AG04450 (cell line): ENCODE measurements at regions not wholly inside any gene's neighbourhood (a gene's known extent, or its start where the extent isn't known, plus 50 kb on each side); places are given as distances from the start of the nearest gene placed in this dataset.

Source experiments
- CTCF ChIA-PET: fragments of 300-600, 350-600 bp; formaldehyde crosslinking; extraction: SDS; loops from one replicate; lab custom pipeline; 2022; ENCODE audit warnings: antibody characterized with exemption, inconsistent platforms; lab: Charles Lee
- POLR2A ChIA-PET: fragments of 350-600 bp; formaldehyde crosslinking; extraction: SDS; loops from one replicate; lab custom pipeline; 2021; ENCODE audit warnings: antibody characterized with exemption, inconsistent platforms; lab: Yijun Ruan, JAX
- DNase-seq: peaks from one replicate; pipeline ENCODE4 v3.0.0-alpha.2; 2011; ENCODE audit warnings: low read depth, low spot score
- H3K27ac ChIP-seq: one replicate; pipeline ENCODE4 v1.5.1; 2012; ENCODE audit warnings: low read depth, low read length, control low read depth
- H3K27me3 ChIP-seq: one replicate; pipeline ENCODE4 v1.6.0; 2012; ENCODE audit warnings: low read length; ENCODE audit not compliant: control insufficient read depth, insufficient read depth
- H3K4me3 ChIP-seq: 2 replicates; pipeline ENCODE4 v1.5.1; 2011; ENCODE audit warnings: mild to moderate bottlenecking, low read depth, low read length, control low read depth
- H3K9me3 ChIP-seq: 2 replicates; pipeline ENCODE4 v1.5.1; 2012; ENCODE audit warnings: low read length; ENCODE audit not compliant: control insufficient read depth, insufficient read depth
- TF ChIP-seq, protein P1 (sequence below): IDR thresholded peaks from 2 replicates; pipeline ENCODE4 v1.5.1; 2011; ENCODE audit warnings: low read depth, low read length, control low read depth, inconsistent platforms

DNA sequence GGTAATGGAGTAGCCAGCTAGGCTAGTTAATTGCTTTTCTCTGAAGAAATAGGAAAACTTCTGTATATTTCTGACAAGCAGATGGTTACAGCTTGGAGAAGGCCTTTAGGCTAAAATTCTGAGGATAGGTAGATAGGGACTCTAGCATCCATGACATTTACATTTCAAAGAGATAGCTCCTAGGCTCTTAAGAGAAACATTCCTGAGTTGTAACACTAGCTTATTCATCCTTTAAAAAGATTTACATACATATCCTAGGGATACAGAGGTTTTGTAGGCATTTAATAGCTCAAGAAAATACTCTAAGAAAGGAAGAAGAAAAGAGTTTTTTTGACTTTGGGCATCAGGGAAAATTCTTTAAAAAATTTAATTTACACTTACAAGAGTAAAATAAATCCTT, 130.9 kb upstream of the CCDC179 start:
- ChIA-PET CTCF (no interaction called here), POLR2A (no interaction called here)
- Histone ChIP-seq H3K27me3 (no peaks in the 10 kb centered on the region), H3K27ac (no peak overlapping the region), H3K4me3 (no peak overlapping the region), H3K9me3 (peaks cover 9% of the 10 kb centered on the region; the same call in 1 of the 2 replicates)
- no peak for DNase-seq
- TF ChIP-seq, protein P1, sequence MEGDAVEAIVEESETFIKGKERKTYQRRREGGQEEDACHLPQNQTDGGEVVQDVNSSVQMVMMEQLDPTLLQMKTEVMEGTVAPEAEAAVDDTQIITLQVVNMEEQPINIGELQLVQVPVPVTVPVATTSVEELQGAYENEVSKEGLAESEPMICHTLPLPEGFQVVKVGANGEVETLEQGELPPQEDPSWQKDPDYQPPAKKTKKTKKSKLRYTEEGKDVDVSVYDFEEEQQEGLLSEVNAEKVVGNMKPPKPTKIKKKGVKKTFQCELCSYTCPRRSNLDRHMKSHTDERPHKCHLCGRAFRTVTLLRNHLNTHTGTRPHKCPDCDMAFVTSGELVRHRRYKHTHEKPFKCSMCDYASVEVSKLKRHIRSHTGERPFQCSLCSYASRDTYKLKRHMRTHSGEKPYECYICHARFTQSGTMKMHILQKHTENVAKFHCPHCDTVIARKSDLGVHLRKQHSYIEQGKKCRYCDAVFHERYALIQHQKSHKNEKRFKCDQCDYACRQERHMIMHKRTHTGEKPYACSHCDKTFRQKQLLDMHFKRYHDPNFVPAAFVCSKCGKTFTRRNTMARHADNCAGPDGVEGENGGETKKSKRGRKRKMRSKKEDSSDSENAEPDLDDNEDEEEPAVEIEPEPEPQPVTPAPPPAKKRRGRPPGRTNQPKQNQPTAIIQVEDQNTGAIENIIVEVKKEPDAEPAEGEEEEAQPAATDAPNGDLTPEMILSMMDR: no peak

- Histone ChIP-seq H3K9me3 (peaks cover 13% of the 10 kb centered on the region), H3K27ac (no peak overlapping the region), H3K4me3 (no peak overlapping the region), H3K27me3 (no peaks in the 10 kb centered on the region)
- TF ChIP-seq, protein P1: no peak
- CTCF ChIA-PET: interaction anchor here (0.9 to 1.3 kb wide), 2 partner anchors 14 to 85 kb away, joined by 3 to 5 read pairs; no protein-coding TSS in a partner anchor
- POLR2A ChIA-PET: interaction anchor here (0.7 kb wide), 1 partner anchor 219 kb away, joined by 3 read pairs; no protein-coding TSS in a partner anchor
- DNase-seq: peak; percentile 11
These were observed 146.5 kb upstream of the CCDC179 start for GRCh38 chr11:23006730-23007129.

DNA sequence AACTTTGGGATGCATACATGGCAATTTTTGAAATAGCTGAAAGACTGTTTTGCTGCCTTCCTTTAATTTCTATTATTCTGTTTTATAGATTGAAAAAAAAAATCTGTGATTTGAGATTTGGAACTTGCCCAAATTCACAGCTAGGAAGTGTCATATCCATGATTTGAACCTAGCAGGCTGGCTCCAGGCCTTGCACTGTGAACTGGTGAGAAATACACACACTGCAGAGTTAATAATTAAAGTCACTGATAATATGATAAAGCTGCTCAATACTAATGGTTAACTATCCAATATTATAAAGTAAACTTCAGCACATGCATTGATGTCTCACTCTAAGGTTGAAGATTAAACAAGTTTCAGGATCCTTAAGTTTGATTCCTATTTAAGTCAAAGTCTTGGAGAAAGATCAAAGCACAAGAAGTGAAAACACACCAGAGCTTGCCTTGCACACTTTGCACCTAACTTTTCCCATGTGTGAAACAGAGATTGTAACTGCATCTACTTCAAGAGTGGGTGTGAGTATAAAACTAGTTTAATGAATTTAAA, 150.6 kb upstream of the CCDC179 start:
- POLR2A ChIA-PET: no interaction called here
- TF ChIP-seq, protein P1: no peak
- DNase-seq: no peak
- H3K27me3 ChIP-seq: no peaks in the 10 kb centered on the region
- H3K4me3 ChIP-seq: no peak overlapping the region
- no peaks in the 10 kb centered on the region for H3K9me3 ChIP-seq
- H3K27ac ChIP-seq: no peak overlapping the region
- CTCF ChIA-PET: interaction anchor here (0.7 kb wide), 1 partner anchor 135 kb away, joined by 3 read pairs; no protein-coding TSS in a partner anchor

DNA sequence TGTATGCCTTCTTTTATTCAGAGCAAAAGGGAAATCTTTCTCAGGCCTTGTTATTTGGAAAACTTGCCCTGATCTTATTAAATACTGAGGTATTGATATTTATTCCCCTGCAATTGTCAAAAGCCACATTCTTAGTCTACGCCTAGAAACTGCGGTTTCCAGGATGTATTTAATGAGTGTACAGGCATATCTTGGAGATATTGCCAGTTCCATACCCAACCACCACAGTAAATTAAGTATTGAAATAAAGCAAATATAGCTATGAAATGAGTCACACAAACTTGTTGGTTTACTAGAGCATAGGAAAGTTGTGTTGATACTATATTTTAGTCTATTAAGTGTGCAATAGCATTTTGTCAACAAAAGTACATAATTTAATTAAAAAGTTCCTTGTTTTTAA, 152.7 kb upstream of the CCDC179 start:
- POLR2A ChIA-PET: no interaction called here
- CTCF ChIA-PET: interaction anchor here (0.5 to 0.6 kb wide), 2 partner anchors 109 to 121 kb away, joined by 3 read pairs; no protein-coding TSS in a partner anchor
- H3K4me3 ChIP-seq: no peak overlapping the region
- no peaks in the 10 kb centered on the region for H3K9me3 ChIP-seq
- no peak for DNase-seq
- no peak overlapping the region for H3K27ac ChIP-seq
- H3K27me3 ChIP-seq: no peaks in the 10 kb centered on the region
- TF ChIP-seq, protein P1: no peak

- Histone ChIP-seq H3K27me3 (no peaks in the 10 kb centered on the region), H3K4me3 (no peak overlapping the region), H3K9me3 (no peaks in the 10 kb centered on the region), H3K27ac (no peak overlapping the region)
- DNase-seq: no peak
- CTCF ChIA-PET: no interaction called here
- POLR2A ChIA-PET: no interaction called here
- TF ChIP-seq, protein P1: no peak
These were observed 153.2 kb upstream of the CCDC179 start for GRCh38 chr11:23013509-23013908.
